SK-N-MC (cell line): ENCODE measurements at regions not wholly inside any gene's neighbourhood (a gene's known extent, or its start where the extent isn't known, plus 50 kb on each side); places are given as distances from the start of the nearest gene placed in this dataset.

ENCODE experiments used
- EZH2 ChIP-seq: fragments of 200-600 bp; sonication (generic); IDR thresholded peaks from one replicate; pipeline ENCODE4 v1.6.1; 2017; ENCODE audit warnings: antibody characterized with exemption
- FOXP2 ChIP-seq: optimal IDR thresholded peaks from 2 replicates; pipeline ENCODE3; 2011; ENCODE audit warnings: mild to moderate bottlenecking, moderate library complexity; ENCODE audit not compliant: insufficient read depth; ENCODE audit errors: extremely low read length, control extremely low read depth
- POLR2AphosphoS5 ChIP-seq: IDR thresholded peaks from 2 replicates; pipeline ENCODE4 v1.6.1; 2012; ENCODE audit warnings: mild to moderate bottlenecking, low read depth, low read length, borderline replicate concordance

- TF ChIP-seq EZH2 (no peak), POLR2AphosphoS5 (no peak), FOXP2 (no peak)
Measured at GRCh38 chr1:221431961-221432360, 309.9 kb downstream of the DUSP10 start.
